Fibroblast of gingiva (primary cell): ENCODE measurements at regions not wholly inside any gene's neighbourhood (a gene's known extent, or its start where the extent isn't known, plus 50 kb on each side); places are given as distances from the start of the nearest gene placed in this dataset.

Source experiments
- DNase-seq: peaks from one replicate; pipeline ENCODE4 v3.0.0-alpha.2; 2011; ENCODE audit warnings: low read depth

DNA sequence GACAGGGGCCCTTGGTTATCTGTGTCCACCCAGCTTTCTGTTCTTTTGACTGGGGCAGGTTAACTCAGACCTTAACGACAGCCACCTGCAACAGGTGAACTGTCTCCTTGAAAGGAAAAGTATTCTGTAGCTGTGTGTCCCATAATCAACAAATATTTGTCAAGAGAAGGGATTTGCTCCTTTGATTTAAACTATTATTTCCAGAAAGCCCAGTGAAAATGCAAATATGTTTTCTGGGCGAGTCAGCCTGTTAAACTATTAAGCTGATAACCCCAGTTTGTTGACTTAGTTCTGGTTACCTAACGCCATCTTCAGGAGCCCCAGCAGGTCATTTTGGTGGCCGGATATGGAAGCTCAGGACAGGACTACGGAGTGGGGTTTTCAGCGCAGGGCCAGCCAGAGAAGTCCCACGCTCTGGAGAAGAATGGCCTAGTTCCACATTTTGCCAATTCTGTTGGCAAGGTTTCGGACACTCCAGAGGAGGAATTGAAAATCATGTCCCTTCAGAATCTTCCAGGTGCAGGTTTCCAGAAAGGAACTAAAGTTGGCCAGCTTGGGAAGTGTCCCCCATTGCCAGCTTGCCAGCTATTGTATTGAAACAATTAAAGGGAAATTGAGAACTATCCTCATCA is 54.5 kb downstream of the ADRA2A start:
- no peak for DNase-seq

DNA sequence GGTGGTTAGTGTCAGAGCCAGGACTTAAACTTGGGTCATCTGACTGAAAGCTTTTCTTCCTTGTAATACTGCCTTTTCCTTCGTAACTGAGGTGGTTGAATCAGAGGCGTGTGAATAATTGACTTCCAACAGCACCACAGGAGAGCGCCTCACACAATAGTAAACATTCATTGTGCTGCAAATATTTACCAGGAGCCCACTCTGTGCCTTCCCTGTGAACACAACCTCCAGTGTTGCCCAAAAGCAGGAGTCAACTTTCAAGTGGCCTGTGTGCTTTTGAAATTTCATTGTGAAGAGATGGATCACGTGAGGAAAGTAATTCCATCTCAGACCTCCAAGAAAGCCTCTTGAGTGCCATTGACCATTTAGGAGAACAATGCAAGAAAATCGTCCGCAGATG is 60.2 kb downstream of the ADRA2A start:
- DNase-seq: no peak

DNA sequence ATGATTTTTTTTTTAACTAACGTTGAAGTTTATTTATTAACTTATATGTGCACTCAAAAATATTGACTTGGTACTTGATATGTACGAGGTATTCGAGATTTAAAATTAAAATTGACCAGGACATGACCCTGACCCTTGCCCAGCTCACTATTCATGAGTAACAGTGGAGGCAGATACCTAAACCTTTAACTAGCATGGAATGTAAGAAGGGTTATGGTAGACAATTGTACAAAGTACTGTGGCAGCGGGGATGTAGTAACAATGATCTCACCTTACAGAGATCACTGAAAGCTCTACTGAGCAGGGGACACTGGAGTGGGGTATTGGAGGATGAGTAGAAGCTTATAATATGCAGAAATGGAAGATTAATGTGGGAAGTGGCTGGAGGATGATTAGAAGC is 60.8 kb downstream of the ADRA2A start:
- no peak for DNase-seq

DNA sequence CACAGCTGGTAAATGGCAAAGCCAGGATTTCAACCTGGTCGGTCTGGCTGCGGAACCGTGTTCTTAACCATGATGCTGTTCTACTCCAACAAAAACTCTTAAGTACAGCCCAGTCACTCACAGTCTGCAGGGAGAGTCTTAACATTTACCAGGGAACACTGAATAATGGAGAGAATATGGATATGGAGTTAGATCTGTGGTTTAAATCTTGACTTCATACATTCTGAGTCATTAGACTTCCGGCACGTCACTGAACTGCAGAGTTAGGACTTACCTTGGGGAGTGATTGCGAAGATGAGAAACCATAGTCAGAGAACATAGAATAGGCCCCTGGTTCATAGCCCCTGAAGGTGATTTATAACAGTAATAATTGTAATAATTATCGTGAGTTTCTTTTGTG is 61.7 kb downstream of the ADRA2A start:
- no peak for DNase-seq

GRCh38 chr10:111139567-111139966 is 62.7 kb downstream of the ADRA2A start:
- no peak for DNase-seq

GRCh38 chr10:111142092-111142768 is 65.4 kb downstream of the ADRA2A start:
- no peak for DNase-seq

DNA sequence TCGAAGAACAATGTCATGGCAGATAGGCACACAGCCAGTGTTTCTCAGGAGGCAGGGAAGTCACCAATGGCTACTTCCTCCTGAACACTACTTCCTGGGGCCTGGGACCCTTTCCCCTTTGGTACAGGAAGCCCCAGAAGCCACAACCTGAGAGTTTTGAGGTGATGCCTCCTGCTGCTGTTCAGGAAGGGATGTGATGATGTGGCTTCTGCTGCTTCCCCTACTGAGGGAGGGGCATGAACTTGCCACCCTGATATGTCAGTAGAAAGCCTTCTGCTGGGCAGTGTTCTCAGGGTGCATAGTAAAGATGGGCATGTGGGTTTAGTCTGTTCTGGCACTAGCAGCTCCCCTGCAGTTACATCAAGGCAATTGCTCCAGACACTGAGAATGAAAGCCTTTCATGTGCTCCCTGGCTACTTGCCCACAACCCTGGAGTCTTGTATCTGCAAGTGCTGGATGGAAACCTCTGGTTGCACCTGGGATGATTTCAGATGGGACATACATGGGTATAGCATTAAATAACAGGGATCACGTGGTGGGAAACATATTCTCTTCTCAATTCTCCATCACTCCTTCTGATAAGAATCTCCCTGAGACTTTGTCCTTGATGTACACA is 69.3 kb downstream of the ADRA2A start:
- no peak for DNase-seq

DNA sequence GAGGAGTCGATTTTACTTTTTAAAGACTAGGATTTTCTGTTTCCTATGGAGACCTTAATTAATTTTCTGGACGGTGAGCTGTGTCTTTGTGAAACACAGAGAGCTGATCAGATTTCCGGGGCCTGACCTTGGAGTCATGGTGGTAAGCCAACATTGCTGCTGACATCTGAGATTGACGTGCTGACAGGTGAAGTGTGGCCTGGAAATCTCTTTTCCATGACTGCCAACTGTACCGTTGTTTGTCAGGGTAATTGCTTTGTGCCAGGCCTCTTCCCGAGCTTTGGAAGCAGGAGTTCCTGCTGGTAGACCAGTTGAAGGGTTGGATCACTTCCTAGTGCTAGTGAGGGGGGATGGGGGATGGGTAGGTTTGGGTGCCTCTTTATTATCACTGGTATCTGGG is 71.2 kb downstream of the ADRA2A start:
- DNase-seq: no peak

DNA sequence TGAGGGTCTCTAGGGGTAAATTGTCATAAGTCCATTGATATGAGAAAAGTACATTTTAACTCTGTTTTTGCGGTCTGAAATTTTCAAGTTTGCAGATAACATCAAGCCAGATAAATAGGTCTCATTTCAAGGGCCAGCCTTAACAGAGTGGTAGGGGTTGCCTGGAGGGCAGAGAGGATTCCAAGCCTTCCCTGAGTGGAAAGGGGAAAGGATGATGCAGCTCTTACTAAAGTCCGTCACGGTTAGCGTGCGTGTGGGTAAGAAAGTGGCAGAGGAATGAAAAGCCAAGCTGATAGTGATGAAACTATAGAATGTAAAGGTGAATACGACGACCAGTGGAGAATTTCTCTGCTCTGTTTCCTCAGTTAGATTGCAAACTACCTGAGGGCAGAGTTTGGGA is 71.6 kb downstream of the ADRA2A start:
- DNase-seq: no peak

GRCh38 chr10:111150691-111151090 is 73.9 kb downstream of the ADRA2A start:
- no peak for DNase-seq

- no peak for DNase-seq
Observed at GRCh38 chr10:111151595-111152307, 74.9 kb downstream of the ADRA2A start.

DNA sequence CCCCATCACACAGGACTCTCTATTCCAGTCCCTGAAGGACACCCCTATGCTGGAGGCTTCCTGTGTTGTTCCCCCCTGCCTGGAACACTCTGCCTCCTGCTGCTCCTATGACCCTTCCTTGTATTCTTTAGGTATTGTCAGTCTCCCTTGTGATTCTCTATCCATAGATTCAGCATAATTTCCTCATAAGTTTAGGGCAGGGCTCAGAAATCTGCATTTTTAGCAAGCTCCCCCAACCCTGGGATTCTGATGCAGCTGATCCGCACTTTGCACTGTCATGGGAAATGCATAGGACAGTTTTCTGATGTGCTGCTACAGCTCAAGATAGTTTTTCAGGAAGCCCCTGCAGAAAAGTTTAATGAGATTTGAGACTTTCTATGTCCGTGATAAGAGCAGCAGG is 79.9 kb downstream of the ADRA2A start:
- no peak for DNase-seq

GRCh38 chr10:111158595-111158994 is 81.8 kb downstream of the ADRA2A start:
- no peak for DNase-seq

GRCh38 chr10:111161109-111161874 is 84.5 kb downstream of the ADRA2A start:
- DNase-seq: no peak

DNA sequence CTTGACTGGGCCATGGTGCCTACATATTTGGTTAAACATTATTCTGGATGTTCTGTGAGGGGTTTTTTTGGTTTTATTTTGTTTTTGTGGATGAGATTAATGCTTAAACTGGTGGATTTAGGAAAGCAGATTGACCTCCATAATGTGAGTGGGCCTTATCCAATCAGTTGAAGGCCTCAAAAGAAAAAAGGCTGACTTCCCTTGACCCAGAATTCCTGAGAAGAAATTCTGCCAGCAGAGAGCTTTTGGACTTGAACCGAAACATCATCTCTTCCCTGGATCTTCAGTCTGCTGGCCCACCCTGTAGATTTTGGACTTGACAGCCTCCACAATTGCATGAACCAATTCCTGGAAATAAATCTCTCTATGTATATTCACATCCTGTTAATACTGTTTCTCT is 94.4 kb downstream of the ADRA2A start:
- no peak for DNase-seq

DNA sequence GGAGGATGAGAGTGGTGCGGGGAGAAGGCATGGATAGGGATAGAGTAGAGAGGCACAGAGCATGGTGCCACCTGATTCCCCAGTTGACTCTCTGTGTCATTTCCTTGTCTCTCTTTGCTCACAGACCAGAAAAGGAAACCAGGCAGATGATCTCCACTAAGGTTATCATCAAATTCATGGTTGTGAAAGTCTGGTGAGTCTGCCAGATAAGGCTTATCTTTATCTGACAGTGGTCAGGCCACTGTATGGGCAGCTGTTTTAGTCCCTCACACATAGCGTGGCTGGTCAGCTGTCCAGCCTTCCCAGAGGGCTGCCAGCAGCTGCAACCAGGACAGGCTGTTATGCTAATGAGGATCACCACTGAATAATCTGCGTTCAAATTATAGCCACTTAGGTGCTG is 99.0 kb downstream of the ADRA2A start:
- no peak for DNase-seq

- no peak for DNase-seq
Observed at GRCh38 chr10:111177379-111177778, 100.5 kb downstream of the ADRA2A start.

GRCh38 chr10:111179514-111179913 is 102.7 kb downstream of the ADRA2A start:
- no peak for DNase-seq

DNA sequence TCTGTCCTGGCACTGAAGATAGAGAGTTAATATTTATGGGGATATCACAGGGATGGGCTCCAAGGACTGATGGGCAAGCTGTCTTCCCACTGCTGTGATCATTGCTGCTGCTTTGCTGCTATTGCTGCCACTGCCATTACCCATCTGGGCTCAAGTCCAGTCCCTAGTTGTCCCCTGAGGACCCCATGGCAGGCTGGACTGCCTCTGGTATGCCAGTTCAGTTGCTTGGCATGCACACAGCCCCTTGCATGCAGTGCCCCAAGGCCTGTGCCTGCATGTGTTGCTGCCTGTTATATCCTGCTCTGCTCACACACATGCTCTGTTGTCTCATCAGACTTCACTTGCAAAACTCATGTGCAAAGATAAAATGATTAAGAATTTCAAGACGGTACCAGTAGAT is 109.5 kb downstream of the ADRA2A start:
- DNase-seq: no peak

DNA sequence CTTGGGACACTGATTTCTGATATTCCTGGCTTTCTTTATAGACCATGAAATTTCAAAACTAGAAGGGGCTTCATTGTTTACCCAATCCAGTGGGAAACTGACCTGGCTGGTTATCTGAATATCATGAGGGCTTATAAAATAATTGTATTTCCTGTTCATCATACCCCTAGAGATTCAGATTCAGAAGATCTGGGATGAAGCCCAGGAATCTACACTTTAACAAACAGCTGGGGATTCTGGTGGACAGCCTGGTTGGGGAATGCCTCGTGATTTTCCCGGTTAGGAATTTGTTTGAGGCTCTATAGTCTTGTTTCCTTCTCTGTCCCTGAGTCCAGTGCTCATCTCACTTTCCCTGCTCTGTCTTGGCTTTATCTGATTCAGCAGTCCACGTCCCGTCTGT is 110.3 kb downstream of the ADRA2A start:
- DNase-seq: no peak

DNA sequence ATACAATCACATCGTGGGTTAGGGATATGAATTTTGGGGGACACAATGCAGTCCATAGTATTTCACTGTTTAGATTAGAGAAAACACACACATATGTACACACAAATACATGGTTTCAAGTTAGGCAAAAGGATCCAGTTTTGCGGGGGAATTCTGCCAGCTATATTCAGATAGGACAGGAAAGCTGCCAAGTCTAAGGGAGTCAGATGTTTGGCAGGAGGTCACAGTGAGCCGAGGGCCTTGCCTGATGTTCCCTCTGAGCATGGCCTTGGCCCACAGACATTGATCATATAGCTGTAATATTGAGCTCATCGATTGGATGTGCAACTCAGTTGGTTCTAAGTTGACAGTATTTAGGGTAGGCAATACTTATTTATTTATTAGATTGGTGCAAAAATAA is 122.8 kb downstream of the ADRA2A start:
- DNase-seq: no peak

- no peak for DNase-seq
Observed at GRCh38 chr10:111200505-111201186, 123.8 kb downstream of the ADRA2A start.
